ENCODE measurements at regions not wholly inside any gene's neighbourhood (a gene's known extent, or its start where the extent isn't known, plus 50 kb on each side); places are given as distances from the start of the nearest gene placed in this dataset.

- no peak for DNase-seq
Observed at GRCh38 chr4:184310171-184310567, 92.5 kb upstream of the ENPP6 start.

- no peak for DNase-seq
Observed at GRCh38 chr4:184309241-184310170, 91.8 kb upstream of the ENPP6 start.

- DNase-seq: no peak
Observed at GRCh38 chr4:184306949-184307348, 89.3 kb upstream of the ENPP6 start.

GRCh38 chr4:184306470-184306869 is 88.8 kb upstream of the ENPP6 start:
- no peak for DNase-seq

GRCh38 chr4:184300816-184301215 is 83.1 kb upstream of the ENPP6 start:
- no peak for DNase-seq

GRCh38 chr4:184298254-184298653 is 80.6 kb upstream of the ENPP6 start:
- no peak for DNase-seq

- DNase-seq: no peak
Observed at GRCh38 chr4:184295206-184295605, 77.5 kb upstream of the ENPP6 start.

- DNase-seq: no peak
Observed at GRCh38 chr4:184294606-184295133, 77.0 kb upstream of the ENPP6 start.

GRCh38 chr4:184293552-184293951 is 75.9 kb upstream of the ENPP6 start:
- DNase-seq: no peak

- DNase-seq: no peak
Observed at GRCh38 chr4:184292877-184293276, 75.2 kb upstream of the ENPP6 start.

- DNase-seq: no peak
Observed at GRCh38 chr4:184292465-184292867, 74.8 kb upstream of the ENPP6 start.

GRCh38 chr4:184289179-184289535 is 71.5 kb upstream of the ENPP6 start:
- no peak for DNase-seq

- no peak for DNase-seq
Observed at GRCh38 chr4:184288451-184289178, 70.9 kb upstream of the ENPP6 start.

GRCh38 chr4:184287697-184288255 is 70.1 kb upstream of the ENPP6 start:
- DNase-seq: peak; percentile 55

GRCh38 chr4:184286358-184286757 is 68.7 kb upstream of the ENPP6 start:
- DNase-seq: no peak

- no peak for DNase-seq
Observed at GRCh38 chr4:184284742-184285141, 67.1 kb upstream of the ENPP6 start.

GRCh38 chr4:184284336-184284690 is 66.6 kb upstream of the ENPP6 start:
- DNase-seq: no peak

- DNase-seq: no peak
Observed at GRCh38 chr4:184283659-184284335, 66.1 kb upstream of the ENPP6 start.

- DNase-seq: no peak
Observed at GRCh38 chr4:184282895-184283654, 65.4 kb upstream of the ENPP6 start.

- no peak for DNase-seq
Observed at GRCh38 chr4:184282251-184282713, 64.6 kb upstream of the ENPP6 start.

Measured in muscle of arm (tissue), 1 donor.